ENCODE measurements at regions not wholly inside any gene's neighbourhood (a gene's known extent, or its start where the extent isn't known, plus 50 kb on each side); places are given as distances from the start of the nearest gene placed in this dataset.
A peak's percentile ranks its signal among the peaks of the same experiment; 100 is the strongest.
"Not testable (repeated sequence)": the region's sequence is repeated elsewhere in the genome, so short reads cannot be mapped to it uniquely, and the experiment has no call there.

DNA sequence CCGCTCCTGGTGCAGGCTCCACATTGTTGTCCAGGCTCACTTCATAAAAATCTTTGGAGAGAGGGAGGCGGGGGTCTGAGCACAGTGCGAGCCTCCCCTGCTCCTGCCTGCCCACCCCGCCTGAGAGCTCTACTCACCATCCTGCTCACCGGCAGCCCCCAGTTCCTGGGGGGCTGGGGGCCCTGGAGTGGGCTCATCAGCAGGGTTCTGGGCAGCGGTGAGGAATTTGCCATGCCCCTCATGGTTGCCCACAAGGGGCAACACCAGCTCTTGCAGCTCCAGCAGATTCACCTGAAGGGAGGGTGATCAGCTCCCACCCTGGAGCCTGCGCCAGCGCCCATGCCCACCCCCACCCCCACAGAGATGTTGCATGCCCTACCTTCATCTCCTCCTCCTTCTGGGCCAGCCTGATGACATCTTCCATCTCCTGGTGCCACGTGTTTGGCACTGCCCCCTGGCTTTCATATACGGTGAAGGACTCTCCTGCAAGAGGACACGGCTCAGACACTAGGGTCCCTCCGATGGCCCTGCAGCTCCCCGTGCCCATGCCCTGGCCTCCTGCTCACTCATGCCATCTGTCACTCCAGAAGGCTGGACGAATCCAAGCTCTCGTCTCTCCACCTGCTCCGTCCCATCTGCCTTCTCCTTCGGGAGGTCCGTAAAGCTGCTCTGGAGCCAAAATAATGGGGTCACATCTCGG, 162.1 kb downstream of the TBC1D2B start:
- H3K27ac Mint-ChIP-seq (ENCODE audit: unreplicated experiment), result no peak overlapping the region
- no peaks in the 10 kb centered on the region for H3K9me3 Mint-ChIP-seq (ENCODE audit: unreplicated experiment)
- peaks cover 26% of the 10 kb centered on the region for H3K27me3 Mint-ChIP-seq (ENCODE audit: unreplicated experiment)
- H3K4me3 Mint-ChIP-seq (ENCODE audit: unreplicated experiment), result no peak overlapping the region
- peaks cover 1% of the 10 kb centered on the region for H3K4me1 Mint-ChIP-seq (ENCODE audit: unreplicated experiment)
- H3K36me3 Mint-ChIP-seq (ENCODE audit: unreplicated experiment), result no peaks in the 10 kb centered on the region
- DNase-seq (ENCODE audit: extremely low spot score, unreplicated experiment), result no peak
- TF ChIP-seq, protein P1, sequence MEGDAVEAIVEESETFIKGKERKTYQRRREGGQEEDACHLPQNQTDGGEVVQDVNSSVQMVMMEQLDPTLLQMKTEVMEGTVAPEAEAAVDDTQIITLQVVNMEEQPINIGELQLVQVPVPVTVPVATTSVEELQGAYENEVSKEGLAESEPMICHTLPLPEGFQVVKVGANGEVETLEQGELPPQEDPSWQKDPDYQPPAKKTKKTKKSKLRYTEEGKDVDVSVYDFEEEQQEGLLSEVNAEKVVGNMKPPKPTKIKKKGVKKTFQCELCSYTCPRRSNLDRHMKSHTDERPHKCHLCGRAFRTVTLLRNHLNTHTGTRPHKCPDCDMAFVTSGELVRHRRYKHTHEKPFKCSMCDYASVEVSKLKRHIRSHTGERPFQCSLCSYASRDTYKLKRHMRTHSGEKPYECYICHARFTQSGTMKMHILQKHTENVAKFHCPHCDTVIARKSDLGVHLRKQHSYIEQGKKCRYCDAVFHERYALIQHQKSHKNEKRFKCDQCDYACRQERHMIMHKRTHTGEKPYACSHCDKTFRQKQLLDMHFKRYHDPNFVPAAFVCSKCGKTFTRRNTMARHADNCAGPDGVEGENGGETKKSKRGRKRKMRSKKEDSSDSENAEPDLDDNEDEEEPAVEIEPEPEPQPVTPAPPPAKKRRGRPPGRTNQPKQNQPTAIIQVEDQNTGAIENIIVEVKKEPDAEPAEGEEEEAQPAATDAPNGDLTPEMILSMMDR (IDR thresholded peaks at IDR 0.05), result no peak

DNA sequence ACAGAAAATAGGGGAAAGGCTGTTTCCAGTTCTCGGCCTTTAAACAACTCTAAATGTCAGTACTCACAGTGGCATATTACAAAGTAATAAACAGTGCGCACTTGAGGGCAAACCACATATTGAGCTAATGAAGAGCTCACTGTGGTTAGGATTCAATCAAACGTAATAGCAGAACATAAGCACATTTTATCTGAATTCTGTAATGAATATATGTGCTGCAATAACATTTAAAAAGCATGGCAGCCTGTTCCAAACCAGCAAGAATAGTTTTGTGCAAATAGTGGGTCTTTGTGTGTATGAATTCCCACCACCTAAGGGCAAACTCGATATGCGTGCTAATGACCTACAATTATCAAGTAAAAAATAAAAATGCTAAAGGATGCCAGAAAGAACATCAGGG, 163.0 kb downstream of the TBC1D2B start:
- H3K36me3 Mint-ChIP-seq (ENCODE audit: unreplicated experiment); H3K4me3 Mint-ChIP-seq (ENCODE audit: unreplicated experiment); DNase-seq (ENCODE audit: extremely low spot score, unreplicated experiment); H3K9me3 Mint-ChIP-seq (ENCODE audit: unreplicated experiment); H3K4me1 Mint-ChIP-seq (ENCODE audit: unreplicated experiment); H3K27ac Mint-ChIP-seq (ENCODE audit: unreplicated experiment): not testable (repeated sequence)
- H3K27me3 Mint-ChIP-seq (ENCODE audit: unreplicated experiment), result peaks cover 21% of the 10 kb centered on the region

DNA sequence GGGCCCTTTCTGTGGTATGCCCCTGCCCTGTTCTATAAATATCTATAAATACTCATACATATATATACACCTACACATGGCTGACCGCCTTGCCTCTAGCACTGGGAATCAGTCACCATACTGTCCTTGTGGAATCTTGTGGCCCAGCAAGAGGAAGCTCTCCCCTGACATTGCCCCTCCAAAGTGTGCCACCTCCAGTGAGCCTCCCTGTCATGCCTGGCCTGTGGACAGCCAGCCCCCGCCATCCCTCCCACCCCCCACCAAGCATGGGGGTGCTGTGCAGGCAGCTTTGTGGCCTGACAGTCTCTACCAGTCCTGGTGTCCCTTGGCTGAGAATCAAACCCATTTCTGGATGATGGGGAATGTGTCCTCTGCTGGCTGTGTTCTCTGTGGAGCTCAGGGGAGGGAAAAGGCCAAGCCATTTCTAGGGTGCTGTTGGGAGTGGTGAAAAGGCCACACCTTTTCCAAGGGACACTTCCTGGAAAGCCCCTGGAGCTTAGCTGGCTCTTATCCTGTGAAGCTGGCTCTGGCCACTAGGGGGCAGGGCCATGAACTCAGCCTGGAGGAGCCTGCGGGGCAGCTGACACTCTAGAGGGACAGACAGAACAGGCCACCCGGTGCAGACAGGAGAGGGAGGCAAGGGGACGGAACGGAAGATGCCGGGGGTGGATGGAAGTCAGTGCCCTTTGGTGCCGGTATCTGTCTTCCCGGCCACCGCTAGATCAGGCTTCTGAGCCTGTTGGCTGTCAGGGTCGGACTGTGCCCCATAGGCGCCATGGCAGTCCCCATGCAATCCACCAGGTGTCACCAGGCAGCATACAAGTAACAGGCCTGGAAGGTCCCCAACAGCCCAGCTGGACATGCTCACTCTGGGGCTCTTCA, 167.2 kb downstream of the TBC1D2B start:
- Mint-ChIP-seq H3K4me3 (ENCODE audit: unreplicated experiment) (peak overlapping the region; percentile 56), H3K4me1 (ENCODE audit: unreplicated experiment) (peaks cover 23% of the 10 kb centered on the region)
- not testable (repeated sequence) for H3K27me3 Mint-ChIP-seq (ENCODE audit: unreplicated experiment); DNase-seq (ENCODE audit: extremely low spot score, unreplicated experiment); H3K27ac Mint-ChIP-seq (ENCODE audit: unreplicated experiment); H3K9me3 Mint-ChIP-seq (ENCODE audit: unreplicated experiment); H3K36me3 Mint-ChIP-seq (ENCODE audit: unreplicated experiment)
- TF ChIP-seq, protein P1 (IDR thresholded peaks at IDR 0.05), result peak; percentile 55

DNA sequence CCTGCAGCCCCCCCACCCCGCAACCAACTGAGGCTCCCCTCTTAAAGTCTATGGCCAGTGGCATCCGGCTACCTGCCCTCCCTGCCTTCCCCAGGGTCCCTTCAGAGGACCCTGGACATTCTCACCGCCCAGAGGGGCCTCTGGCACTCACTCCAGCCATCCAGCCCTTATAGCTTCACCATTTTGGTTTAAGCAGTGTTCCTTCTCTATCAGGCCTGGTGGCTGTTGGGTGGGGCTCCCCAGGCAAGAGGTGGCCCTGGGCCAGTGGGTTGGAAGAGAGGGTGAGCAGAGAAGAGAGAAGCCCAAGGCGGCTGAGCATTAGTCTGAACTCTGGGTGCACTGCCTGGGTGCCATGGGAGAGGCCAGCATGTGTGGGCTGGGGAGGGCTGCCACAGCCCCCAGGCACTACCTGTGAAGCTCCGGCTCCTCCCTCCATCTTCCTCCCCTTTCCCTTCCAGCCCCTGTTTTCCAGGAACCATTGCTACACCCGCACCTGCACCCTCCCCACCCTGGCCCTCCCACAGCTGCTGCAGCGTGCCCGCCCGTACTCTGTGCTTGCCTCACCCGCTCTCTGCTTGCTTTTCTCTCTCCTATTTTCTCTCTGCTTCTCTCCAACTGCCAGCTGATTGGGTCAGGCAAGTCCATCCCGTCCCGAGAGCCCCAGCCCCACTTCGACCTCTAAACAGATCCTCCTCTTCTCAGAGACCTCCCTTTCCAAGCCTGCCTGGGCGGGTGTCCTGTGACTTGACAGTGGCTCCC, 168.2 kb downstream of the TBC1D2B start:
- TF ChIP-seq, protein P1 (IDR thresholded peaks at IDR 0.05), result no peak
- no peaks in the 10 kb centered on the region for H3K36me3 Mint-ChIP-seq (ENCODE audit: unreplicated experiment)
- no peak overlapping the region for H3K27ac Mint-ChIP-seq (ENCODE audit: unreplicated experiment)
- H3K9me3 Mint-ChIP-seq (ENCODE audit: unreplicated experiment), result no peaks in the 10 kb centered on the region
- peaks cover 23% of the 10 kb centered on the region for H3K4me1 Mint-ChIP-seq (ENCODE audit: unreplicated experiment)
- no peak for DNase-seq (ENCODE audit: extremely low spot score, unreplicated experiment)
- peaks cover 6% of the 10 kb centered on the region for H3K27me3 Mint-ChIP-seq (ENCODE audit: unreplicated experiment)
- no peak overlapping the region for H3K4me3 Mint-ChIP-seq (ENCODE audit: unreplicated experiment)

DNA sequence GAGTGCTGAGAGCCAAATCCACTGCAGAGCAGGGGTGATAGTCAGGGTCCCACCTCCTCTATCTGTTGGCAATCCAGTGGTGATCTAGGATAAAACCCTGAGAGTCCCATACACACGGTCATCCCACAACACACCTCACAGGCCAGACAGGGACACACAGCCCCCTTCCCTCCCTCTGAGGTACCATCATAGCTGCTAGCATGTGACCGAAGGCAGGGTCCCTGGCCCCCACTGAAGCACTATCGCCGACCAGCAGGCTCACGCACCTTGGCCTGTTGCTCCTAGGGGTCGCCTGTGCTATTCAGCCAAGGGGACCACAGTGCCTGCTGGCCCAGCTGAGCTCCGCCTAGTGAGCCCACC, 168.8 kb downstream of the TBC1D2B start:
- Mint-ChIP-seq H3K27ac (ENCODE audit: unreplicated experiment) (peak overlapping the region; percentile 59), H3K4me1 (ENCODE audit: unreplicated experiment) (peaks cover 23% of the 10 kb centered on the region)
- not testable (repeated sequence) for H3K9me3 Mint-ChIP-seq (ENCODE audit: unreplicated experiment); H3K4me3 Mint-ChIP-seq (ENCODE audit: unreplicated experiment); H3K36me3 Mint-ChIP-seq (ENCODE audit: unreplicated experiment); H3K27me3 Mint-ChIP-seq (ENCODE audit: unreplicated experiment); DNase-seq (ENCODE audit: extremely low spot score, unreplicated experiment)
